Liver (tissue), 7 donors: ENCODE measurements at regions not wholly inside any gene's neighbourhood (a gene's known extent, or its start where the extent isn't known, plus 50 kb on each side); places are given as distances from the start of the nearest gene placed in this dataset.

Experiments
- DNase-seq: peaks from one replicate; pipeline ENCODE4 v3.0.0-alpha.2; 2017; ENCODE audit warnings: low spot score
- H3K27ac ChIP-seq, 2 donors: one replicate each; pipeline ENCODE4 v1.7.0; 2013; ENCODE audit warnings: inconsistent platforms in 2 of 2, low read length in 2 of 2, control low read depth in 1 of 2, low read depth in 1 of 2, mild to moderate bottlenecking in 1 of 2
- H3K27me3 ChIP-seq, 4 donors: one replicate each; pipeline versions ENCODE4 v1.6.1 to v1.7.0; 2013; ENCODE audit warnings: low read length in 3 of 4, inconsistent platforms in 1 of 4, mild to moderate bottlenecking in 1 of 4, moderate library complexity in 1 of 4; ENCODE audit not compliant: control insufficient read depth in 4 of 4, insufficient read depth in 4 of 4
- H3K36me3 ChIP-seq, 4 donors: one replicate each; pipeline versions ENCODE4 v1.6.1 to v1.7.0; 2013; ENCODE audit warnings: low read length in 3 of 4, mild to moderate bottlenecking in 3 of 4, low read depth in 1 of 4, moderate library complexity in 1 of 4; ENCODE audit not compliant: control insufficient read depth in 4 of 4, insufficient read depth in 3 of 4
- H3K4me1 ChIP-seq, 4 donors: one replicate each; pipeline versions ENCODE4 v1.6.1 to v1.7.0; 2013; ENCODE audit warnings: low read length in 3 of 4, mild to moderate bottlenecking in 3 of 4, moderate library complexity in 1 of 4; ENCODE audit not compliant: control insufficient read depth in 4 of 4, insufficient read depth in 4 of 4
- H3K4me3 ChIP-seq, 3 donors: one replicate each; pipeline versions ENCODE4 v1.6.1 to v1.7.0; 2013; ENCODE audit warnings: low read length in 3 of 3, control low read depth in 1 of 3, low read depth in 1 of 3, mild to moderate bottlenecking in 1 of 3
- H3K9ac ChIP-seq, 2 donors: one replicate each; pipeline ENCODE4 v1.7.0; 2013; ENCODE audit warnings: low read length in 2 of 2, mild to moderate bottlenecking in 2 of 2, moderate library complexity in 2 of 2, control low read depth in 1 of 2, low read depth in 1 of 2
- H3K9me3 ChIP-seq, 4 donors: one replicate each; pipeline versions ENCODE4 v1.6.1 to v1.7.0; 2013; ENCODE audit warnings: low read length in 3 of 4; ENCODE audit not compliant: control insufficient read depth in 4 of 4
- EGR1 ChIP-seq, 2 donors: IDR thresholded peaks; 2 replicates each; pipeline ENCODE4 v1.6.1; 2016 to 2018; ENCODE audit warnings: antibody characterized with exemption in 2 of 2, low read depth in 2 of 2
- FOXA1 ChIP-seq: IDR thresholded peaks from 2 replicates; pipeline ENCODE4 v1.6.1; 2016; ENCODE audit warnings: antibody characterized with exemption
- FOXA2 ChIP-seq: IDR thresholded peaks from 2 replicates; pipeline ENCODE4 v1.6.1; 2016; ENCODE audit warnings: antibody characterized with exemption
- GABPA ChIP-seq, 2 donors: IDR thresholded peaks in 1 of 2; conservative IDR thresholded peaks in 1 of 2; 2 replicates each; pipeline ENCODE4 v1.6.1; 2016; ENCODE audit warnings: antibody characterized with exemption in 2 of 2, mild to moderate bottlenecking in 1 of 2, moderate library complexity in 1 of 2
- HNF4A ChIP-seq, 2 donors: conservative IDR thresholded peaks; 2 replicates each; pipeline ENCODE4 v1.6.1; 2016; ENCODE audit warnings: antibody characterized with exemption in 2 of 2, mild to moderate bottlenecking in 2 of 2
- HNF4G ChIP-seq: IDR thresholded peaks from 2 replicates; pipeline ENCODE4 v1.6.1; 2016; ENCODE audit warnings: antibody characterized with exemption
- JUND ChIP-seq, 2 donors: IDR thresholded peaks; 2 replicates each; pipeline ENCODE4 v1.6.1; 2016; ENCODE audit warnings: antibody characterized with exemption in 2 of 2
- NR2F2 ChIP-seq: IDR thresholded peaks from 2 replicates; pipeline ENCODE4 v1.6.1; 2016; ENCODE audit warnings: antibody characterized with exemption
- RAD21 ChIP-seq, 2 donors: IDR thresholded peaks; 2 replicates each; pipeline ENCODE4 v1.6.1; 2016; ENCODE audit warnings: antibody characterized with exemption in 2 of 2, mild to moderate bottlenecking in 2 of 2
- RXRA ChIP-seq, 2 donors: IDR thresholded peaks; 2 replicates each; pipeline ENCODE4 v1.6.1; 2017 to 2018; ENCODE audit warnings: antibody characterized with exemption in 2 of 2, mild to moderate bottlenecking in 1 of 2
- SP1 ChIP-seq: IDR thresholded peaks from 2 replicates; pipeline ENCODE4 v1.6.1; 2018; ENCODE audit warnings: antibody characterized with exemption, mild to moderate bottlenecking
- TAF1 ChIP-seq: conservative IDR thresholded peaks from 2 replicates; pipeline ENCODE4 v1.6.1; 2016; ENCODE audit warnings: antibody characterized with exemption, mild to moderate bottlenecking
- YY1 ChIP-seq: IDR thresholded peaks from 2 replicates; pipeline ENCODE4 v1.6.1; 2016; ENCODE audit warnings: antibody characterized with exemption, mild to moderate bottlenecking
- WGBS: extraction: QIAGEN DNeasy Blood & Tissue Kit; methylation state at CpG from one replicate; pipeline ENCODE4 v1.1.7; 2013; 5-methylcytosine and 5-hydroxymethylcytosine counted together
- TF ChIP-seq, protein P1 (sequence below): IDR thresholded peaks from 2 replicates; pipeline ENCODE4 v1.6.1; 2016; ENCODE audit warnings: antibody characterized with exemption
- TF ChIP-seq, protein P2 (sequence below): IDR thresholded peaks from 2 replicates; pipeline ENCODE4 v1.6.1; 2016; ENCODE audit warnings: antibody characterized with exemption, mild to moderate bottlenecking
- TF ChIP-seq, protein P3 (sequence below): IDR thresholded peaks from 2 replicates; pipeline ENCODE4 v1.6.1; 2016; ENCODE audit warnings: antibody characterized with exemption
- TF ChIP-seq, protein P4 (sequence below): IDR thresholded peaks from 2 replicates; pipeline ENCODE4 v1.6.1; 2016; ENCODE audit warnings: antibody characterized with exemption
- donor health status: healthy.
- donor health status: healthy.
- donor health status: healthy.
- donor health status: healthy.

DNA sequence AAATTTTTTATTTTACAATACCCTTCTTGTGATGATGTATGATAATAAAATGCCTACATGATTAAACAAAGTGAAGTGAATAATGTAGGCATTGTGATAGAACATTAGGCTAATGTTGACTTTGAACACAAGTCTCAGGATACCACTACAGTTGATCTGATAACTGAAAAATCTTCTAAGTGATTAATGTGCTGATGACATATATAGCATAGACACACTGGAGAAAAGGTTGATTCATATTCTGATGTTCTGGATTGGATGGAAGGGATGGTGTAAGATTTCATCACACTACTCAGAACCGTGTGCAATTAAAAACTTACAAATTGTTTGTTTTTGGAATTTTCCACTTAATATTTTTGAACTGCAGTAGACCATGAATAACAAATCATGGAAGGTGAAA lies 738.5 kb downstream of the TECRL start:
- no peak overlapping the region for H3K9ac ChIP-seq
- TF ChIP-seq HNF4G: no peak
- no peak for TF ChIP-seq TAF1
- TF ChIP-seq HNF4A (conservative IDR thresholded peaks at IDR 0.05): no peak
- no peak for TF ChIP-seq NR2F2
- no peak for TF ChIP-seq JUND (IDR thresholded peaks at IDR 0.05)
- WGBS: 36% methylated on average over 1 of the region's 1 CpG
- H3K27me3 ChIP-seq: no peaks in the 10 kb centered on the region
- no peaks in the 10 kb centered on the region for H3K4me1 ChIP-seq
- H3K36me3 ChIP-seq: no peaks in the 10 kb centered on the region
- H3K27ac ChIP-seq: no peak overlapping the region
- H3K9me3 ChIP-seq: no peaks in the 10 kb centered on the region
- no peak overlapping the region for H3K4me3 ChIP-seq
- no peak for DNase-seq

DNA sequence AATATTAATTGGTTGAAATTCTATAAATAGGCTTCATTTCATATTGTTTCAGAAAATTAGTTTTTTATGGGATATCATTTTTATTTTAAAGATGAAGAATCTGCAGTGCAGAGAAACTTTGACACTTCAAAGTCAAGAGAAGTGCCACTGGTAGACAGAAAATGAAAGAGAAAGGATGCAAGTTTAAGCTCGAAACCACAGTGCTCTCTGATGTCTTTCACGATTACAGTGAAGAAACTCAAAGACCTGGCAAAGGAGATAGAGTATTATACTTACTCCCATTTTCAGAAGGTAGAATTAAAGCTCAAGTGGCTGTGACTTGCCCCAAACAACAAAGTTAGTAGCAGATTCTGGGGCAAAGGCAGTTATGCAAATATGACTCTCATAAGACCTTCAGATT lies 745.4 kb downstream of the TECRL start:
- WGBS: 79% methylated on average over 2 of the region's 2 CpGs
- no peak overlapping the region for H3K27ac ChIP-seq

DNA sequence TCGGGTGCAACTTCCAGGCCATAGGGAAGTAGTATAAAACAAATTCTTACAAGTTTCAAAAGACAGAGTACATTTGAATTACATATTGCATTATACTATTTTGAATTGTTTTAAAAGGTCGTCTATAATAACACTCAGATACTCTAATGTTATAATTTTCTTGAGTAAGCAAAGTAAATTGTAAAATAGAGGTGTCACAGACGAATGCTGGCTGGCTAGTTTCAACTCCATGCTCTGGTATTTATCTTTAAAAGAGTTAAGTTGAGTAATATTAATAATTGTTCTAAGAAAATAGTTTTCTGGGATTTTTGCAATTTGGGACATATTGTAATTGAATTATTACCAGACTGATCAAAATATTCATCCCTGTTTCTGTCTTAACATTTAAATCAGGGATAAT lies 764.9 kb downstream of the TECRL start:
- H3K9ac ChIP-seq: no peak overlapping the region
- H3K9me3 ChIP-seq: peaks cover 0 to 3% (median 0%) of the 10 kb centered on the region in 4 donors
- H3K4me3 ChIP-seq: no peak overlapping the region
- no peak for DNase-seq
- no peaks in the 10 kb centered on the region for H3K27me3 ChIP-seq
- TF ChIP-seq RXRA (IDR thresholded peaks at IDR 0.05) (no peak), JUND (IDR thresholded peaks at IDR 0.05) (no peak), FOXA1 (no peak), RAD21 (IDR thresholded peaks at IDR 0.05) (no peak), YY1 (no peak), GABPA (IDR thresholded peaks at IDR 0.05 in 1 of 2, conservative IDR thresholded peaks at IDR 0.05 in 1 of 2) (no peak), FOXA2 (no peak), SP1 (no peak), HNF4G (no peak), EGR1 (IDR thresholded peaks at IDR 0.05; ENCODE audit: low read depth in 2 of 2) (no peak)
- TF ChIP-seq, protein P1, sequence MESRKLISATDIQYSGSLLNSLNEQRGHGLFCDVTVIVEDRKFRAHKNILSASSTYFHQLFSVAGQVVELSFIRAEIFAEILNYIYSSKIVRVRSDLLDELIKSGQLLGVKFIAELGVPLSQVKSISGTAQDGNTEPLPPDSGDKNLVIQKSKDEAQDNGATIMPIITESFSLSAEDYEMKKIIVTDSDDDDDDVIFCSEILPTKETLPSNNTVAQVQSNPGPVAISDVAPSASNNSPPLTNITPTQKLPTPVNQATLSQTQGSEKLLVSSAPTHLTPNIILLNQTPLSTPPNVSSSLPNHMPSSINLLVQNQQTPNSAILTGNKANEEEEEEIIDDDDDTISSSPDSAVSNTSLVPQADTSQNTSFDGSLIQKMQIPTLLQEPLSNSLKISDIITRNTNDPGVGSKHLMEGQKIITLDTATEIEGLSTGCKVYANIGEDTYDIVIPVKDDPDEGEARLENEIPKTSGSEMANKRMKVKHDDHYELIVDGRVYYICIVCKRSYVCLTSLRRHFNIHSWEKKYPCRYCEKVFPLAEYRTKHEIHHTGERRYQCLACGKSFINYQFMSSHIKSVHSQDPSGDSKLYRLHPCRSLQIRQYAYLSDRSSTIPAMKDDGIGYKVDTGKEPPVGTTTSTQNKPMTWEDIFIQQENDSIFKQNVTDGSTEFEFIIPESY: no peak
- TF ChIP-seq, protein P2, sequence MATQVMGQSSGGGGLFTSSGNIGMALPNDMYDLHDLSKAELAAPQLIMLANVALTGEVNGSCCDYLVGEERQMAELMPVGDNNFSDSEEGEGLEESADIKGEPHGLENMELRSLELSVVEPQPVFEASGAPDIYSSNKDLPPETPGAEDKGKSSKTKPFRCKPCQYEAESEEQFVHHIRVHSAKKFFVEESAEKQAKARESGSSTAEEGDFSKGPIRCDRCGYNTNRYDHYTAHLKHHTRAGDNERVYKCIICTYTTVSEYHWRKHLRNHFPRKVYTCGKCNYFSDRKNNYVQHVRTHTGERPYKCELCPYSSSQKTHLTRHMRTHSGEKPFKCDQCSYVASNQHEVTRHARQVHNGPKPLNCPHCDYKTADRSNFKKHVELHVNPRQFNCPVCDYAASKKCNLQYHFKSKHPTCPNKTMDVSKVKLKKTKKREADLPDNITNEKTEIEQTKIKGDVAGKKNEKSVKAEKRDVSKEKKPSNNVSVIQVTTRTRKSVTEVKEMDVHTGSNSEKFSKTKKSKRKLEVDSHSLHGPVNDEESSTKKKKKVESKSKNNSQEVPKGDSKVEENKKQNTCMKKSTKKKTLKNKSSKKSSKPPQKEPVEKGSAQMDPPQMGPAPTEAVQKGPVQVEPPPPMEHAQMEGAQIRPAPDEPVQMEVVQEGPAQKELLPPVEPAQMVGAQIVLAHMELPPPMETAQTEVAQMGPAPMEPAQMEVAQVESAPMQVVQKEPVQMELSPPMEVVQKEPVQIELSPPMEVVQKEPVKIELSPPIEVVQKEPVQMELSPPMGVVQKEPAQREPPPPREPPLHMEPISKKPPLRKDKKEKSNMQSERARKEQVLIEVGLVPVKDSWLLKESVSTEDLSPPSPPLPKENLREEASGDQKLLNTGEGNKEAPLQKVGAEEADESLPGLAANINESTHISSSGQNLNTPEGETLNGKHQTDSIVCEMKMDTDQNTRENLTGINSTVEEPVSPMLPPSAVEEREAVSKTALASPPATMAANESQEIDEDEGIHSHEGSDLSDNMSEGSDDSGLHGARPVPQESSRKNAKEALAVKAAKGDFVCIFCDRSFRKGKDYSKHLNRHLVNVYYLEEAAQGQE: no peak
- TF ChIP-seq, protein P3, sequence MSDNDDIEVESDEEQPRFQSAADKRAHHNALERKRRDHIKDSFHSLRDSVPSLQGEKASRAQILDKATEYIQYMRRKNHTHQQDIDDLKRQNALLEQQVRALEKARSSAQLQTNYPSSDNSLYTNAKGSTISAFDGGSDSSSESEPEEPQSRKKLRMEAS: no peak
- TF ChIP-seq, protein P4, sequence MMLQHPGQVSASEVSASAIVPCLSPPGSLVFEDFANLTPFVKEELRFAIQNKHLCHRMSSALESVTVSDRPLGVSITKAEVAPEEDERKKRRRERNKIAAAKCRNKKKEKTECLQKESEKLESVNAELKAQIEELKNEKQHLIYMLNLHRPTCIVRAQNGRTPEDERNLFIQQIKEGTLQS: no peak
- 45% methylated on average over 3 of the region's 3 CpGs for WGBS
- H3K4me1 ChIP-seq: no peaks in the 10 kb centered on the region
- H3K36me3 ChIP-seq: no peaks in the 10 kb centered on the region
- no peak overlapping the region for H3K27ac ChIP-seq

More for the DNA sequence above, 745.4 kb downstream of the TECRL start:
- H3K4me3 ChIP-seq: no peak overlapping the region
- H3K27me3 ChIP-seq: no peaks in the 10 kb centered on the region
- H3K9me3 ChIP-seq: peaks cover 0 to 5% (median 0%) of the 10 kb centered on the region in 4 donors
- H3K4me1 ChIP-seq: no peaks in the 10 kb centered on the region
- TF ChIP-seq, protein P2: no peak
- TF ChIP-seq FOXA1 (no peak), RAD21 (IDR thresholded peaks at IDR 0.05) (no peak), RXRA (IDR thresholded peaks at IDR 0.05) (no peak), EGR1 (IDR thresholded peaks at IDR 0.05; ENCODE audit: low read depth in 2 of 2) (no peak), SP1 (no peak)
- H3K36me3 ChIP-seq: no peaks in the 10 kb centered on the region
- DNase-seq: no peak
- H3K9ac ChIP-seq: no peak overlapping the region
